HG02884 (cell line): ENCODE measurements at regions not wholly inside any gene's neighbourhood (a gene's known extent, or its start where the extent isn't known, plus 50 kb on each side); places are given as distances from the start of the nearest gene placed in this dataset.

ENCODE experiments used
- ATAC-seq: cut with Tn5 transposase; IDR thresholded peaks from one replicate; pipeline ENCODE4 v1.9.1; 2021; ENCODE audit warnings: mild to moderate bottlenecking, moderate library complexity; ENCODE audit not compliant: unreplicated experiment

DNA sequence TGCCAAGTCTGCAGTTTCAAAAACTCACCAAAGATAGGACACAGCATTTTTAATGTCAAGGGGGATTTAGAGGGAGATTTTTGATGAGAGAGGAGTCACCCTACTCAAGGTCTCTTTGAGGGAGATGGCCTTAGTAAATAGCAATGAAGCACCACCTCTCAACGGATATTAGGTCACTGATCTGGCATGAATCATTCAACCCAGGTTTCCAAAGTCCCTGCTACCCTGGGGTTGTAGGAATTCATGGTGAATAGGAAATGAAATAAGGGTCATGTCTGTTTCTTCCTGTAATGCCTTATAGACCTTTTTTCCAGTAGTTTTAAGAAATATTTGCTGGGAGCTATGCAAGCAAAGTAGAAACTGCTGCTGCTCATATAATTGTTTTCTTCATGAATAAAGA, 2154.9 kb downstream of the LRRC4C start:
- no peak for ATAC-seq

DNA sequence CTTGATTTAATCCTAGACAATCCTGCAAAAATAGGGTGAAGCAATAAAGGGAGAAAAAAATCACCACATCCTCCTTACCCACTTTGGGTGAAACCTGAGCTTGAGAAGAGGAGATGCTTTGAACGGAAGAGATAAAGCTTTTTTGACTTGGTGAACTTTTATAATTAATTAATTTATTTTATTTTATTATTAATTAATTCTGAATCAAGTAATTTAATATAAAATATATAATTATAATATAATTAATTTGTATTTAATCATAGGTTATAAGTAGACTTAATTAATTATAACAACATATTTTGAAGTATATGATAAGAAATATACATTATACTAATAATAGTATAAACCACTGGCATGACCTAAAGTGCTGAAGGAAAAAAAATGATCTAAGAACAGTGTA, 2164.8 kb downstream of the LRRC4C start:
- ATAC-seq, result no peak

DNA sequence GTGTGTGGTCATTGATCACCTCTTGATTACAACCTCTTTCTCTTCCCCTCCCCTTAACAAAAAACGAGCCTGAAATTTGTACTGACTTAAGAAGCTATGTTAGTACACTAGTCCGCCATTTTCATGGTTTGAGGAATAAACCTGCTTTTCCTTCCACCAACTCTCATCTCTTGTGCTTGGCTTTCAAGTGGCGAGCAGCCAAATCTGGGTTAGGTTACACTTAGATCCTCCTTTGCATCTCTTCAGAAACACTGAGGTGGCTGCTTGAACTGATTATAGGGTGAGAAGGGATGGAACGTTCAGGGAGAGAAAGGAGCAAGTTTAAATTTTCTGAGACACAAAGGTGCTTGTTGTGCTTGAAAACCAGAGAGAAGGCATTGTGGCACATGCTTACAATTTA, 2171.4 kb downstream of the LRRC4C start:
- no peak for ATAC-seq

DNA sequence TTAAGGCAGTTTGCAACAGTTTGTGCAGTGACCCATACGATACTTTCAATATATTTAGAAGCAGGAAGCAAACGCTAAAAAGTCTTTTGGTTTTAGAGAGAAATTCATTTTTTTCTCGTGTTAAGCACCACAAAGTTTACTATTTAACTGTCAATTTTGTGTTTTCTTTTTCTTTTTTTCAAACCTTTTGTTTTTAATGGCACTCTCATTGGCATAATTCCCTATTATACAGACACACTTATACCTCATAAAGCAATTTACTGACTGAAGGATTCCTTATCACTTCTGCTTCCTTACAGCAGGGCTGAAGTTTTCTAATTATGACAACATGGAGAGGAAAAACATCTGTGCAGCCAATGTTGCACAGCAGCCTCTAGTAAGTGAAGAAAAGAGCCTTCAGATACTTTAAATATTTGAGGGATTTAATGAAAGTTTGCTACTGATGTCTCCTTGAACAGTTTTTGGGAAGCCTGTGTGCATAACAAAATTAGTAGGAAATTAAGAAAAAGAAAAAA, 2191.2 kb downstream of the LRRC4C start:
- ATAC-seq, result no peak

DNA sequence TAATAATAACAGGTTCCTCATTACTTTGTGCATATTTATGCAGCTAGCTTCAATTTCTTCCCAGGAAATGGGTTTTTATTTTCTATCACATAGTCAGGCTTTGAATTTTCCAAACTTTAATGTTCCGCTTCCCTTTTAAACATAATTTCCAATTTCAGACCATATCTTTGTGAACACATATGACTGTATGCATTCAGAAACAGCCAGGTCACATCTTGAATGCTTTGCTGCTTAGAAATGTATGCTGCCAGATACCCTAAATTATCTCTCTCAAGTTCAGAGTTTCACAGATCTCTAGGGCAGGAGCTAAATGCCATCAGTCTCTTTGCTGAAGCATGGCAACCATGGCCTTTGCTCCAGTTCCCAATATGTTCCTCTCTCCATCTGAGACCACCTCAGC, 2203.8 kb downstream of the LRRC4C start:
- ATAC-seq, result no peak

DNA sequence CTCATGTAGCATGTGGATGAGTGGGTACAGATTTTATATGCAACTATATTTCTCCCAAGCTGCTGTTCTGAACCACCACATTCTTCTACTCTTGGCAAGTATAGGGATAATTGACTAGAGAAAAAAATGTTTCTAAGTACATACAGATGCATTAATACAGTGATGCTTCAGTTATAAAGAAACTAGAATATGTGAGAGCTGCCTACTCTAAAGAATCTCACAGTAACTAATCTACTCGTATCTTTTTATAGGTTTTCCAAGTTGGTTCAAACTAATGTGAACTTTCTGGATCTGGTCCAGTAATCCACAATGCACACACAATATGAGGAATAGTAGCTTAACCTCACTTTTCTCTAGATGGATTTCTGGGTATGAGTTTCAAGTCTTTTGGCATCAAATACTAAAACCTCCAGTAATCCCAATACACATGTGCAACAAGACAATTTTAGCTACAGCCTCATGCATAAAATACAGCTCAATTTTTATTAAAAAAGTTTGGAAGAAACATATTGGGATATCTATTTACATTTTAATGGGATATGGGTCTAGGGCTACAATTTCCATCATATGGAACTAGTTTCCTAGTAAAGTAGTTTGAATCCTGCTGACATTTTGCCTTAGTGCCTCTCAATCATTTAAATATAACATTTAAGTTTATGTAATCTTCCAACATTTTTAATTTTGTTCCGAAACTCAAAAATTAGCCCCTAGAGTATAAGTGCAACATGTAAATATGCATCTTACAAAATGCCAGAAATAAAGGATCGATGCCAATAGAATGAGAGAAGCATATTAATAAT, 2209.7 kb downstream of the LRRC4C start:
- ATAC-seq, result no peak

DNA sequence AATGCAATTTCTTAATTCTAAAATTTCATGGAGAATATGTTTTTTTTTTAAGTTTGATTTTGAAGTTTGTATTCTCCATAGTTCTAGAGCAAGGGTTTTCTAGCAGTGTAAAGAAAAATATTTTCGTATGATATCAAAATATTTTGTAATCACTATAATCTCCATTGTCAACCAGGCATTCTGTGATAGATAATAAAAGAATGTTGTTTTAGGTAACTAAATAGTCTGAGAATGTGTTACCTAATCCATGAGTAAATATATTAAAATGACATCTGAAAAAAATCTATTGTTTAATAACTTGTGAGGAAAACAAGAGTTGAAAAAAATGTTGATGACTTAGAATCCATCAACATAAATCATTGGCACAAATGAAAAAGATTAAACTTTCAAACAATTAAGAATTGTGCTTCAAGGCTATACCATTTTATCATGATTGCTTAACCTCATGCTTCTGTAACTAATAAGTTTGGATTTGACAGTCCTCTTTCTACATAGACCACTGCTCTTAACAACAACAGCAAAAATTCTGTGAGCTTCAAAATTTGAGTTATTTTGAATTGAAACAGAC, 2211.8 kb downstream of the LRRC4C start:
- no peak for ATAC-seq

DNA sequence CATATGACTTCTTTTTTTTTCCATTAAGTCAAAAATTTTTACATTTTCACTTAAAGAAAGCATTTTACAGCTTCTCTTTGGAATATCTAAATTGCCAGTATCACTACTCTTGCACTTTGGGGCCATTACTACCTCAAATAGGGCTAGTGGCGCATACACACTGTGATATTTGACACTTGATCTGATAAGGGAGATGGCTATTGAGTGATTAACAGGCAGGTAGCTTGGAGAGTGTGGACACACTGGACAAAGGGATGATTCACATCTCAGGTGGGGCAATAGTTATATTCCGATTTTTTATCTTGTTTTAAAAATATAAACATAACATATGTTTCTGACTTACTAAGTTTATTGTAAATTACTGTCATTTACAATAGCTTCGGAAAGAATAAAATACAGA, 2219.9 kb downstream of the LRRC4C start:
- ATAC-seq, result no peak

DNA sequence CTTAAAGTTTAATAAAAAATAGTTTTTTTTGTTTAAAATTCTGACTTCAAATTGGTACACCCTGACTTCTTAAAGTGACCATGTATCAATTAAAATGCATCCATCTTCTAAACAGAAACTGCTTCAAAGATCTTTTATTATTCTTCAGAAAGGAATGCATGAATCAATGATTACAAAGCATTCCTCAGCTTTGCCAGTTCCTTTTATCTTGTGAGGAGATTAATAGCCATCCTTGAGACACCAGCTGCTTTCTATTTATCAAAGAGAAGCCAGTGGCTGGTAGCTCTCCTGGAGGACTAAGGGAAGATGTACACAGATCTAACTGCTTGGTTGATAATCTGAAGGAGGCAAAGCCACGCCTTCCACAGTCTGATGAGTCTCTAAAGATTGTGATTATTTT, 2222.5 kb downstream of the LRRC4C start:
- ATAC-seq, result no peak

DNA sequence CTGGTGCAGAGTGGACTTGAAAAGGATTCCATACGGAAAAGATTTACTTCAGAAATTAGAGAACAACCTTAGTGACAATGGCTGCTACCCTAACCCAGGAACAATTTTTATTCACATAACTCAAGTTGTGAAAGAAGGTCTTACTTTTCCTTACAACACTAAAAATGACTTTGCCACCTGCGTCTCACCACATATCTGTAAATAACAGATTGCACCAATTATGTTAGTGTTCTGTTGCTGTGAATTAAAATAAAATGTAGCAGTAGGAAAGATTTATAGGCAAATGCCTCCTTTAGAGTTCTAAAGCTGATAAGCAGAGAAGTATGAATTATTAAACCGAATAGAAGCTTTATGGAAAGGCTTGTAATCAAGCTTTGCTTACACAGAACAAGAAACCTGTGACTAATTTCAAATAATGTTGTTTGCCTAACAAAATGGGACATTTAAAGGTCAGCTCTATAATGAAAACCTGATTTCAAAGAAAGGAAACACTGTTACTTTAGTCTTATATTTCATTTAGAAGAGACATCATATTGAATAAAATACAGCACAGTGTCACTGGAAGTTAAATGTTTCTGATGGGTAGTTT, 2237.8 kb downstream of the LRRC4C start:
- no peak for ATAC-seq

DNA sequence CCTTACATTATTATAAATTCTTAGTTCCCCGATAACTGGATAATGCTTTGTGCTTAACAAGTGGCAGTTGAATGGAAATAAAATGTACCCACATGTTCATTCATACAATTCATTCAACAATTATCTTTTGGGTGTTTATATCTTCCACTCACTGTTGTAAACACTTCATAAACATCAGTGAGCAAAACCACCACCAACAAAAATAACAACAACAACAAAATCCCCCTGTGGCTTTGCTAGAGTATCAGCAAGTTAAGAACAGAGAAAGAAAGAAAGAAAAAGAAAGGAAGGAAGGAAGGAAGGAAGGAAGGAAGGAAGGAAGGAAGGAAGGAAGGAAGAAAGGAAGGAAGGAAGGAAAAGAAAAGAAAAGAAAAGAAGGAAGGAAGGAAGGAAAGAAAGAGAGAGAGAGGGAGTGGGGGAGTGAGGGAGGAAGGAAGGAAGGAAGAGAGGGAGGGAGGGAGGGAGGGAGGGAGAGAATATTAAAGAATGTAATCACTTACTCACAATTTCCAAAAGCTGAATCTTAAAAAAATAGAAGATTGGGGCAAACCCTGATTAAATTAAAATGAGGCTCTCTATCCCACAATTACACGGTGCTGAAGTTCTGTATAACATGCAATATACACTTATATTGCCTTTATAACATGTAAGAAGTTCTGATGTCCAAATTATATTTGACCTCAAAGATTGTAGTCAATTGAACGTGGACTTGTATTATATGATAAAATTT, 2238.8 kb downstream of the LRRC4C start:
- no peak for ATAC-seq

DNA sequence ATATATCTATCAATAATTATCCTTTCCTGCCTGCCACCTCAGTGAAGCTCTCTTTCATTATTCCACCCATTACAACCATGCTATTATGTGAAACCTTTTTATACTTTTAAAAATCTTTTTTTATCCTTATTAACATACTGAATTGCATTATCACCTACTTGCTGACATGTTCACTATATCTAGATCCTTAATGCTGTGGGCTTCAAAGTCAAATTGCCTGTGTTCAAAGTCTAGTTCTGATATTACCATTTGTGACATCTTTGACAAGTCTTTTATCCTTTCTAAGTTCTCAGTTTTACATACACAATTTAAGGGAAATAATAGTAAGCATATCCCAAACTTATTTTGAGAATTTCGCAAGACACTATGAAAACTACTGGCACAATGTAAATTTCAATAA, 2239.4 kb downstream of the LRRC4C start:
- no peak for ATAC-seq

DNA sequence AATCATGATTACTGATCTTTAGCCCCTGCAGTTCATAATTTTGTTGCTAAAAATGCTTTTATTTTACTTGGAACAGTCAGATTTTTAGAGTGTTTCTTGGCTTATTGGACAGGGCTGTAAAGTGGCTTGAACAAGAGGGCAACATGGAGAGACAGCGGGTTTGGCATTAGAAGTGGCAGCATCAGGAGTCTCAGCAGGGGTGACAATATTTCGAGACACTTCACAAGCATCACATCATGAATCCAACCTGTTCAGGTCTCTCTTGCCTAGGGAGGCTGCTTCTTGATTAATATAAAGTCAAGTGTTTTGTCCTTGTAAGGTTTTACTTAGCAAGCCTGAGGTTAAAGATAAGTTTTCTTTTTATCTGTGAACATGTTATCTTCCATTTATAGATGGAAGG, 2249.5 kb downstream of the LRRC4C start:
- ATAC-seq, result no peak

DNA sequence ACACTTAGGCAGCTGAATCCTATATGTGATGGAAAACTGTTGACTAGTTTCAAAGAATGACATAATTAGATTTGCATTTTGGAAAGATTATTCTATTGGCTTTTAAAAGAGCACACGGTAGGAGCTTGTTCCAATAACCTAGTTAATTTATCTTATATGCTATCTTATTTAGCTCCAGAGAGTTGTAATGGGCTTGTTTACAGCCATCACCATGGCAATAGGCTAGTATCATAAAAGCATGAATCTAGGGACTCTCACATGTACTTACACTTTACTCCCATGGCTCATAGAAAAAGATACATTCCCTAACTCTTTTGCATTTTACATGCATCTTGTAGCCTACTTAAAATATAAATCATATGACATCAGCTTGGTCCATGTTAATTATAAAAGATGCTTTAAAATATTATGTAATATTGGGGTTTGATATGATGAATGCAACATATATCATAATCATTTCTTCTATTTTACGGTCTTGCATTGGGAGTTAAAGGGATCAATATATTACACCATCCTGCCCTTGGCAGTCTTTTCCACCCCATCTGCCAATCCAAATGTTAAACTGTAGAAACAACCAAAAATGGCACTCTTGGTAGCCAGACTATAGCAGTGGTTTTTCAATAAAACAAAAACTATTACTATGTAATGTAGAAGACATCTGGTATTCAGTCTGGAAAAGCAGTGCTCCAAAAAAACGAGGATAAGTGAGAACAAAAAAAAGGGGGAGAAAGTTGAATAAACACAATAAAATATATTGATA, 2254.0 kb downstream of the LRRC4C start:
- ATAC-seq, result no peak

DNA sequence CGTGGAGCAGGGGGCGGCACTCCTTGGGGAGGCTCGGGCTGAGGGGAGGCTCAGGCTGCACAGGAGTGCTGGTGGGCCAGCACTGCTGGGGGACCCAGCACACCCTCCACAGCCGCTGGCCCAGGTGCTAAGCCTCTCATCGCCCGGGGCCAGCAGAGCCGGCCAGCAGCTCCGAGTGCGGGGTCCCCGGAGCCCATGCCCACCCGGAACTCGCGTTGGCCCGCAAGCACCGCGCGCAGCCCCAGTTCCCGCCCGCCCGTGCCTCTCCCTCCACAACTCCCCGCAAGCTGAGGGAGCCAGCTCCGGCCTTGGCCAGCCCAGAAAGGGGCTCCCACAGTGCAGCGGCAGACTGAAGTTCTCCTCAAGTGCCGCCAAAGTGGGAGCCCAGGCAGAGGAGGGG, 2266.8 kb downstream of the LRRC4C start:
- ATAC-seq, result no peak

DNA sequence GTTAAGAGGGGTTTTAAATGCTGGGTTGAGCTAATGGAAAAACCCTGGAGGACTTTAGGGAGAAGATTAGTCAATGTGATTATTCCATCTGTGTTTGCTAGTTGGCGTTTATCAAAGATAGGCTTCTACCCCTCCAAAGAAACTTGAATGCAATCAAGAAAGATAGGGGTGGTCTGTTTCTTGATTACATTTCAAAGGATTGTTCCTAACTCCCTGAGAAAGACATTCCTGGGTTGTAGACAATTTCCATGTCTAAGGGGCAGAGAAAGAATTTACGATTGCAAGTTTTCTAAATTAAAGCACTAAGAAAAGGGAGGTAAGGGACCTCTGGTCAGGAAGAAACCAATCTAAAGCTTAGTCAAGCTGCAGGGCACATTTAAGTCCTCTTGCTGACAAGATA, 2268.7 kb downstream of the LRRC4C start:
- no peak for ATAC-seq

DNA sequence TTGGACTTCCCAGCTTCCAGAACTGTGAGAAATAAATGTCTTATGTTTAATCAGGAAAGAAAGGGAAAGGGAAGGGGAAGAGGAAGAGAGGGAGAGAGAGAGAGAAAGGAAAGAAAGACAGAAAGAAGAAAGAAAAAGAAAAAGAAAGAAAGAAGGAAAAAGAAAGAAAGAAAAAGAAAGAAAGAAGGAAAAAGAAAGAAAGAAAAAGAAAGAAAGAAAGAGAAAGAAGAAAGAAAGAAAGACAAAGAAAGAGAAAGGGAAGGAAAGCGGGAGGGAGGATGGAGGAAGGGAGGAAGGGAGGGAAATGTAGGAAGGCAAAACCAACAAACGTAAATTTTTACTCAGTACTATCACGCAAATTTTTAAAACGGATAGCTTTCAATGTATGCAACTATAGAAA, 2281.8 kb downstream of the LRRC4C start:
- ATAC-seq, result no peak

DNA sequence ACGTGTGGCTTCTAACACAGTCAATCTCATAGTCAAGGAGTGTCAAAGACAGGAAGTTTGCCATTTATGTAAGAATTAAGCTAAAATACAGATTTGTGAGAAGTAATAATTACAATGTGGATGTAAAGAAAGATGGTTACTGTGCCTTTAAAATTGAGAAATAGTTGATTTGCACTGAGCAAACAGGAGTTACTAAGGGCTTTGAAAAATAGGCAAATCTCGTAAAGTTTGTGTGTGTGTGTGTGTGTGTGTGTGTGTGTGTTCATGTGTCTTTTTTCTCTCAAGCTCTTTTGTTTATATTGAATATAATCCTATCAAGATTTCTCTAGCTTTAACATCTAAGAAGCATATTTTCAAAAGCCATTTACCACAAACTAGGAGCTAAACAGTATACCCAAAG, 2284.5 kb downstream of the LRRC4C start:
- ATAC-seq, result no peak

DNA sequence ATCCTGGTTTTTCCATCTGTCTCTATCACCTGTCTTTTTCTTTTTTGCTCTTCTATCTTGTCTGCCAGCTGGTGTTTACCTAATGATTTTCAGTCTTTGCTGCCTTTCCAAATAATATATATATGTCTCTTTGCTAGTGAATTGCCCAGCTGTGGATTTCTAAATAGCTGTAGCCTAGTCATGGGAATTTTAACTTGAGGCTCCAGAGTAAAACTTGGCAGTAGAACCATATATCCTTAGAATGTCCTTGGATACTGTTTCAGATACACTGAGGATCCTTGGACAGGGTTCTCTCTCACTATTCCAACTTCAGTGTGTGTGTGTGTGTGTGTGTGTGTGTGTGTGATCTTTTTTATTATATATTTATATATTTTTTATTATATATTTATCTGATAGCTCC, 2285.3 kb downstream of the LRRC4C start:
- no peak for ATAC-seq

DNA sequence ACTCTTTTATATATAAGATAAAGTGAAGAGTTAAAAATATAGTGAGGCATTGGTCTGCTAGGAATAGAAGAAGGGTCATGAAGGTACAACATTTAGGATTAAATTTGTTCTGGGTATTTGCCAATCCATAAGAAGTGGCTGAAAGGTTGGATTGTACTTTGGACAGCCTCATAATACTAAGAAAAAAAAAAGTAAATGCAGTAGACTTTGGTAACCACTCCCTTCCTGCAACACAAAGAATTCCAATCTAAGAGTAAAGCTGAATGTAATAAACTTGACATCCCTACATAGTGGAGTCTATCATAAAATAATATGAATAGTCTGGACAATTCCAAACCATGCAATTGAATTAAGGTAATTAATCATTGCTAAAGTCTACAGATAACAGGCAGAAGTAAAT, 2294.4 kb downstream of the LRRC4C start:
- ATAC-seq, result no peak

DNA sequence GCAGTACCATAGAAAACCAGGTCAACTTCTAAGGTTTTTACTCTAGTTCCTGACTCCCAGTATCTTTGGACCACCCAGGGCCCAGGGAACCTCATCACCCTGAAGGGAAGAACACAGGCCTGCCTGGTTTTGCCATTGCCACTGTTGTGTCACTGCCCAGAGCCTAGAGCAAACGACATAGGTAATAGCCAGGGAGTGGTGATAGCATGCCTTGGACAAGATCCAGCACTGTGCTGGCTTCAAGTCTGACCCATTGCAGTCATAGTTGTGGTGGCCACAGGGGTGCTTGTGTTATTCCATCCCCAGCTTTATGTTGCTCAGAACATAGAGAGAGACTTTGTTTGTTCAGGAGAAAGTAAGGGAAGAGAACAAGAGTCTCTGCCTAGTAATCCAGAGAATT, 2310.2 kb downstream of the LRRC4C start:
- ATAC-seq, result no peak
